Smooth muscle cell (in vitro differentiated cells): ENCODE measurements at regions not wholly inside any gene's neighbourhood (a gene's known extent, or its start where the extent isn't known, plus 50 kb on each side); places are given as distances from the start of the nearest gene placed in this dataset. TPM values are rescaled to one million over a fixed set of nuclear protein-coding genes. Genes with fewer than 3 reads are reported as not detected.
"Not testable (repeated sequence)": the region's sequence is repeated elsewhere in the genome, so short reads cannot be mapped to it uniquely, and the experiment has no call there.

Experiments
- DNase-seq: peaks from one replicate; lab custom pipeline; 2025; ENCODE audit not compliant: unreplicated experiment; lab: John Stamatoyannopoulos, UW
- H2AFZ ChIP-seq: fragments of 200-600 bp; sonication (generic); 2 replicates; pipeline ENCODE4 v1.6.0; 2016; ENCODE audit warnings: antibody characterized with exemption, low read depth, mild to moderate bottlenecking
- H3F3A ChIP-seq: fragments of 200-600 bp; sonication (generic); 2 replicates; pipeline ENCODE4 v1.6.0; 2017; ENCODE audit warnings: antibody characterized with exemption, low read depth
- H3K27ac ChIP-seq: fragments of 200-600 bp; sonication (generic); 2 replicates; pipeline ENCODE4 v1.5.1; 2016; ENCODE audit warnings: low read depth, mild to moderate bottlenecking
- H3K27me3 ChIP-seq: fragments of 200-600 bp; sonication (generic); 2 replicates; pipeline ENCODE4 v1.6.1; 2016; ENCODE audit warnings: low read depth, mild to moderate bottlenecking
- H3K36me3 ChIP-seq: fragments of 200-600 bp; sonication (generic); 2 replicates; pipeline ENCODE4 v1.5.1; 2016; ENCODE audit warnings: low read depth
- H3K4me1 ChIP-seq: fragments of 200-600 bp; sonication (generic); 2 replicates; pipeline ENCODE4 v1.5.1; 2016; ENCODE audit warnings: low read depth
- H3K4me2 ChIP-seq: fragments of 200-600 bp; sonication (generic); 2 replicates; pipeline ENCODE4 v1.6.0; 2016; ENCODE audit warnings: mild to moderate bottlenecking
- H3K4me3 ChIP-seq: fragments of 200-600 bp; sonication (generic); 2 replicates; pipeline ENCODE4 v1.5.1; 2016; ENCODE audit warnings: mild to moderate bottlenecking
- H3K79me2 ChIP-seq: fragments of 200-600 bp; sonication (generic); 2 replicates; pipeline ENCODE4 v1.6.0; 2016; ENCODE audit warnings: low read depth, mild to moderate bottlenecking
- H3K9ac ChIP-seq: fragments of 200-600 bp; sonication (generic); 2 replicates; pipeline ENCODE4 v1.6.0; 2016; ENCODE audit warnings: low read depth
- H3K9me3 ChIP-seq: fragments of 200-600 bp; sonication (generic); replicated peaks from 2 replicates; pipeline ENCODE4 v1.5.1; 2016; ENCODE audit warnings: low read depth
- H4K20me1 ChIP-seq: fragments of 200-600 bp; sonication (generic); 2 replicates; pipeline ENCODE4 v1.6.0; 2016; ENCODE audit warnings: low read depth
- WGBS: methylation state at CpG from one replicate; pipeline ENCODE4 v1.1.7; 2016; ENCODE audit warnings: low lambda C conversion rate; 5-methylcytosine and 5-hydroxymethylcytosine counted together
- microRNA-seq: library from miRNA; unstranded; fragments of <30 nt; microRNA quantifications from one replicate; pipeline ENCODE4, GENCODE V29; 2016; ENCODE audit warnings: borderline number of aligned reads
- small RNA-seq: library from RNA; depleted of rRNA; stranded (forward); fragments of <200 nt; gene quantifications from one replicate; pipeline ENCODE3, GENCODE V24; 2014

GRCh38 chr5:1574023-1574318 lies 50.2 kb upstream of the LPCAT1 start:
- not testable (repeated sequence) for H3K9me3 ChIP-seq, H4K20me1 ChIP-seq, H3K27me3 ChIP-seq, H3K9ac ChIP-seq, H3K4me1 ChIP-seq, H3K36me3 ChIP-seq, H3K4me2 ChIP-seq, H3K4me3 ChIP-seq, H3F3A ChIP-seq, DNase-seq, H3K27ac ChIP-seq, H2AFZ ChIP-seq, H3K79me2 ChIP-seq
- WGBS, result 90% methylated on average over 9 of the region's 9 CpGs

- 93% methylated on average over 15 of the region's 15 CpGs for WGBS
- not testable (repeated sequence) for H3K79me2 ChIP-seq, H3K9ac ChIP-seq
Measured at GRCh38 chr5:1573217-1574022, 49.7 kb upstream of the LPCAT1 start.

More at GRCh38 chr5:1573217-1574022, 49.7 kb upstream of the LPCAT1 start:
- not testable (repeated sequence) for H3K27ac ChIP-seq, H3K36me3 ChIP-seq, H3K27me3 ChIP-seq, H3K4me1 ChIP-seq, H2AFZ ChIP-seq, H3F3A ChIP-seq, H3K9me3 ChIP-seq, DNase-seq, H3K4me2 ChIP-seq, H3K4me3 ChIP-seq, H4K20me1 ChIP-seq

Small RNA genes in the stretch of these regions (microRNA-seq; reads per million reads assigned to microRNA genes)
- gene MIR4277, result not detected

Small RNA genes in the stretch of these regions (small RNA-seq; reads per million reads assigned to genes)
- not detected for gene AC091849.1
- gene MIR4277, result not detected
